K562 (cell line): ENCODE measurements at regions not wholly inside any gene's neighbourhood (a gene's known extent, or its start where the extent isn't known, plus 50 kb on each side); places are given as distances from the start of the nearest gene placed in this dataset.

Experiments
- CBFA2T3 ChIP-seq: fragments of 450-650 bp; IDR thresholded peaks from 2 replicates; pipeline ENCODE4 v1.6.1; 2017
- EP300 ChIP-seq: IDR thresholded peaks from 2 replicates; pipeline ENCODE4 v1.6.1; 2012; ENCODE audit warnings: low read length, improper control_type of control experiment
- PCBP1 ChIP-seq: fragments of 200-400 bp; formaldehyde crosslinking; IDR thresholded peaks from 2 replicates; pipeline ENCODE4 v1.6.1; 2018; ENCODE audit warnings: mild to moderate bottlenecking, low read depth, low read length; ENCODE audit not compliant: poor library complexity, severe bottlenecking
- POLR2A ChIP-seq: fragments of 450-650 bp; conservative IDR thresholded peaks from 2 replicates; pipeline ENCODE4 v1.6.1; 2016
- POLR2AphosphoS2 ChIP-seq: IDR thresholded peaks from 2 replicates; pipeline ENCODE4 v1.6.1; 2012; ENCODE audit warnings: low read length, improper control_type of control experiment
- POLR2AphosphoS5 ChIP-seq: IDR thresholded peaks from 2 replicates; pipeline ENCODE4 v1.6.1; 2011; ENCODE audit warnings: mild to moderate bottlenecking, low read depth, low read length, moderate library complexity; ENCODE audit not compliant: control insufficient read depth, insufficient read depth
- POLR2G ChIP-seq: fragments of 200-400 bp; formaldehyde crosslinking; IDR thresholded peaks from 2 replicates; pipeline ENCODE4 v1.6.1; 2017; ENCODE audit warnings: low read depth, mild to moderate bottlenecking, antibody characterized with exemption, low read length, moderate library complexity
- SIN3A ChIP-seq, 2 experiments: fragments of 150-350 bp in 1 of 2; IDR thresholded peaks; 2 replicates each; pipeline ENCODE4 v1.6.1; 2011 to 2016; ENCODE audit warnings: borderline replicate concordance in 2 of 2, low read depth in 2 of 2, low read length in 2 of 2, mild to moderate bottlenecking in 2 of 2, moderate library complexity in 2 of 2; ENCODE audit not compliant: control insufficient read depth in 1 of 2
- TARDBP ChIP-seq: fragments of 450-650 bp; IDR thresholded peaks from 2 replicates; pipeline ENCODE4 v1.6.1; 2016
- TCF7 ChIP-seq: sonication (generic); IDR thresholded peaks from 2 replicates; pipeline ENCODE4 v1.6.1; 2016; ENCODE audit warnings: antibody characterized with exemption, borderline replicate concordance
- TEAD2 ChIP-seq: fragments of 450-650 bp; IDR thresholded peaks from 2 replicates; pipeline ENCODE4 v1.6.1; 2016; ENCODE audit warnings: missing genetic modification characterization, control low read depth, missing compliant biosample characterization
- TF ChIP-seq, protein P1 (sequence below), 3 experiments: IDR thresholded peaks in 2 of 3; conservative IDR thresholded peaks in 1 of 3; 2 replicates each; pipeline ENCODE4 v1.5.1; 2011 to 2012; ENCODE audit warnings: low read length in 3 of 3, mild to moderate bottlenecking in 3 of 3, control low read depth in 2 of 3, improper control_type of control experiment in 1 of 3, inconsistent platforms in 1 of 3, low read depth in 1 of 3, mixed read lengths in 1 of 3, moderate library complexity in 1 of 3; ENCODE audit not compliant: insufficient read depth in 2 of 3
- TF ChIP-seq, protein P2 (sequence below): sonication (generic); formaldehyde crosslinking; IDR thresholded peaks from 2 replicates; pipeline ENCODE4 v1.8.0; 2022; ENCODE audit warnings: missing genetic modification reagents, mild to moderate bottlenecking, borderline replicate concordance
- TF ChIP-seq, protein P3 (sequence below): fragments of 250-450 bp; sonication (Bioruptor Pico); IDR thresholded peaks from 2 replicates; pipeline ENCODE4 v1.9.0; 2021; ENCODE audit warnings: mild to moderate bottlenecking

DNA sequence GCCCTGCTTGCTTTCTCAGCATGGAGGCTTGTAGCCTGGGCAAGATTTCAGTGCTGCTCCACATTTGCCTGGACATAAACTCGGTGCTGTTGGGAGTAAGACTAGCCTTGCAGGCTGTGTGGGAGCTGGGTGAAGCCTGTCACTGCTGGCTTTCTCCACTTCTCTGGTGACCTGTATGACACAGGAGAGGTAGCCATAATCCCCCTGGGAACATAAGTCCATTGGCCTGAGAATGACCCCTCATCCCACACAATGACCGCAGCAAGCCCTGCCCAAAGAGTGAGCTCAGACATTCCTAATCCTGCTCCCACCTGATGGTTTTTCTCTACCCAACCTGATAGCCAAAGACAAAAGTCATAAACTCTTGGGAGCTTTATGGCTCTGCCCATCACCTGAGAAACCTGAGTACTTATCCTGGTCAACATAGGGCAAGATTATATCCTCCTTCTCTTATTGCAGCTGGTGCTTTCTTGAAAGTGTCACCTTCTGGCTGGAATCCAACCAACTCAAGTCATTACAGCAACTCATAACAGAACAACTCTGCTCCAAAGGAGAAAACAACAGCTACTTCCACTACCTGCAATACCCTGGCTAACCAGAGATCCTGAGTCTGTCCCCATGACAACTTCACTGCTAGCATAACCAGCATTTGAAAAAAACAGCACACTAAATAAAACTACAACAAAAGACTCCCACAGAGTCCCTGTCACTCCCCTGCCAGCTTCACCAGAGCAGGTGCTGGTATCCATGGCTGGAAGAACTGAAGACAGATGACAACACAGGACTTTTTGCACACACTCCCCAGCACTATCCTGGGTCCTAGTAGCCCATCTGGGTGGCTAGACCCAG is 834.4 kb upstream of the DDX18 start:
- TF ChIP-seq POLR2AphosphoS2 (no peak), PCBP1 (no peak), POLR2AphosphoS5 (no peak), POLR2G (no peak), POLR2A (no peak), EP300 (no peak), TARDBP (no peak), SIN3A (IDR thresholded peaks at IDR 0.05; ENCODE audit: borderline replicate concordance in 2 of 2, control insufficient read depth in 1 of 2, low read depth in 2 of 2, low read length in 2 of 2) (no peak), CBFA2T3 (no peak), TCF7 (no peak), TEAD2 (tag) (no peak)
- TF ChIP-seq, protein P1, sequence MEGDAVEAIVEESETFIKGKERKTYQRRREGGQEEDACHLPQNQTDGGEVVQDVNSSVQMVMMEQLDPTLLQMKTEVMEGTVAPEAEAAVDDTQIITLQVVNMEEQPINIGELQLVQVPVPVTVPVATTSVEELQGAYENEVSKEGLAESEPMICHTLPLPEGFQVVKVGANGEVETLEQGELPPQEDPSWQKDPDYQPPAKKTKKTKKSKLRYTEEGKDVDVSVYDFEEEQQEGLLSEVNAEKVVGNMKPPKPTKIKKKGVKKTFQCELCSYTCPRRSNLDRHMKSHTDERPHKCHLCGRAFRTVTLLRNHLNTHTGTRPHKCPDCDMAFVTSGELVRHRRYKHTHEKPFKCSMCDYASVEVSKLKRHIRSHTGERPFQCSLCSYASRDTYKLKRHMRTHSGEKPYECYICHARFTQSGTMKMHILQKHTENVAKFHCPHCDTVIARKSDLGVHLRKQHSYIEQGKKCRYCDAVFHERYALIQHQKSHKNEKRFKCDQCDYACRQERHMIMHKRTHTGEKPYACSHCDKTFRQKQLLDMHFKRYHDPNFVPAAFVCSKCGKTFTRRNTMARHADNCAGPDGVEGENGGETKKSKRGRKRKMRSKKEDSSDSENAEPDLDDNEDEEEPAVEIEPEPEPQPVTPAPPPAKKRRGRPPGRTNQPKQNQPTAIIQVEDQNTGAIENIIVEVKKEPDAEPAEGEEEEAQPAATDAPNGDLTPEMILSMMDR (IDR thresholded peaks at IDR 0.05 in 2 of 3, conservative IDR thresholded peaks at IDR 0.05 in 1 of 3; ENCODE audit: insufficient read depth in 2 of 3, low read depth in 1 of 3, low read length in 3 of 3), result no peak
- TF ChIP-seq, protein P2, sequence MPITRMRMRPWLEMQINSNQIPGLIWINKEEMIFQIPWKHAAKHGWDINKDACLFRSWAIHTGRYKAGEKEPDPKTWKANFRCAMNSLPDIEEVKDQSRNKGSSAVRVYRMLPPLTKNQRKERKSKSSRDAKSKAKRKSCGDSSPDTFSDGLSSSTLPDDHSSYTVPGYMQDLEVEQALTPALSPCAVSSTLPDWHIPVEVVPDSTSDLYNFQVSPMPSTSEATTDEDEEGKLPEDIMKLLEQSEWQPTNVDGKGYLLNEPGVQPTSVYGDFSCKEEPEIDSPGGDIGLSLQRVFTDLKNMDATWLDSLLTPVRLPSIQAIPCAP (CRISPR knock-in tag), result no peak
- TF ChIP-seq, protein P3, sequence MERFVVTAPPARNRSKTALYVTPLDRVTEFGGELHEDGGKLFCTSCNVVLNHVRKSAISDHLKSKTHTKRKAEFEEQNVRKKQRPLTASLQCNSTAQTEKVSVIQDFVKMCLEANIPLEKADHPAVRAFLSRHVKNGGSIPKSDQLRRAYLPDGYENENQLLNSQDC (CRISPR knock-in tag), result no peak
